HG02759 (cell line): ENCODE measurements at regions not wholly inside any gene's neighbourhood (a gene's known extent, or its start where the extent isn't known, plus 50 kb on each side); places are given as distances from the start of the nearest gene placed in this dataset.

Source experiments
- ATAC-seq: cut with Tn5 transposase; IDR thresholded peaks from one replicate; pipeline ENCODE4 v1.9.1; 2021; ENCODE audit warnings: mild to moderate bottlenecking, moderate library complexity; ENCODE audit not compliant: unreplicated experiment

- ATAC-seq = no peak
These were observed 239.1 kb upstream of the ROPN1 start for GRCh38 chr3:124230998-124231397.

- no peak for ATAC-seq
These were observed 242.9 kb upstream of the ROPN1 start for GRCh38 chr3:124234852-124235252.

DNA sequence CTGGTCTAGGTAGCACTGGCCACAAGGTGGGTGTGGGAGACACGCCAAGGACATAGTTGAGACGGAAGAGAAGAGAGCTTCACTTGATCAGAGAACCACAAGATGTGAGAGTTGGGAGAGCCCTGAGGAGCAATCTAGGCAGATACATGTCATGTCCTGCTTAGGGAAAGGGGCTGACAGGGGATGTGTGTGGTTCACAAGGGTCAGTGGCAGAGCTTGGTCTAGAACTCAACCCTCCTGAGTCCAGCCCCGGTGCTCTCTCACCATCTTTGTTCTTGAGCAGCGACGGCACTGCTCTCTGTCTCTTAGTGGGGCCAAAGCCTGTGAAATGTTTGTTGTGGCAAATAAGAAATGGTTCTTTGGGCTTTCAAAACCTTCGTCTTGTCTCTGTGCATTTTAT is 243.5 kb upstream of the ROPN1 start:
- ATAC-seq = no peak

DNA sequence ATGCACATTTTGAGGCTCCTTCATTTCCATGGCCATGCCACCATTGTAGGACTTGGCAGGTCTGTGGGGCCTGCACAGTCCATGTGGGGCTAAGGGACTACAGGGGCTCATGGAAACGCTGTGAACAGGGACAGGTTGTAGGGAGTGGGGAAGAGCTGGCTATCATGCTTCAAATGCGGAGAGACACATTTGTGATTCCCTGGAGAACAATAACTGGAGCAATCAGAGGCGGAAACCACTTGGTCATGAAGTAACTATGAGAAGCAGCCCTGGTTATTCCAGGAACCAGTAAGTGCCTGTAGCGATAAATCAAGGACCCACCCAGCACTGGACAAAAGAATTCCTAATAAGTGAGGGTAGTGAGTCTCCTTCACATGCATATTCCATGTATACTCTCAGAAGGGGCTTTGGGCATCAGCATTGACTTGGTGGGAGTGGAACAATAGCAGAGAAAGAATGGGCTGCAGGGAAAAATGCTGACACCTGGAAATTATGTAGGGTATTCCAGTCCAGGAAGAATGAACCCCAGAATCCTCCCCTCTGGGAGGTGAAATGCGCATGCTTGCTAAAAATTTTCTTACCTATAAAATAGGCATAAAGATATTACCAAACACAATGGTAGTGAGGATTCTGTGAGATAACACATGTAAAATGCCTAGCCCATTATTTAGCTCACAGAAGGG is 251.4 kb upstream of the ROPN1 start:
- ATAC-seq = no peak

DNA sequence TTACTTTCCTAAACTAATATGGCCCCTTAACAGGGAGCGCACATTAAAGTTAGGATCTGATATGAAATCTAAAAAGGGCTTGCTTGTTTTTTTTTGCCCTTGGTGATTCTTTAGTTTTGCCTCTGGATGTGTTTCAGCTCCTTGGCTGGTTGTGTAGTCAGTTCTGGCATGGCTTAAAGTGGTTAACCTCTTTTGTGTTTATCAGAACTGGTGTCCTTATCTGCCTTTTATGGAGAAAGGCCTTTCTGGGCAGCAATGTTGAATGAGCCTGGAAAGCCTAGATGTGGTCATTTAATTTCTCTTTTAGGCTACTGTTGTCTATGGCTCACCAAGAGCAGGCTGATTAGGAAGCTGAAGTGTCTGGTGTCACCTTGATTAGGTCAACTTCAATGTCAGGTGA is 254.5 kb upstream of the ROPN1 start:
- ATAC-seq = no peak

DNA sequence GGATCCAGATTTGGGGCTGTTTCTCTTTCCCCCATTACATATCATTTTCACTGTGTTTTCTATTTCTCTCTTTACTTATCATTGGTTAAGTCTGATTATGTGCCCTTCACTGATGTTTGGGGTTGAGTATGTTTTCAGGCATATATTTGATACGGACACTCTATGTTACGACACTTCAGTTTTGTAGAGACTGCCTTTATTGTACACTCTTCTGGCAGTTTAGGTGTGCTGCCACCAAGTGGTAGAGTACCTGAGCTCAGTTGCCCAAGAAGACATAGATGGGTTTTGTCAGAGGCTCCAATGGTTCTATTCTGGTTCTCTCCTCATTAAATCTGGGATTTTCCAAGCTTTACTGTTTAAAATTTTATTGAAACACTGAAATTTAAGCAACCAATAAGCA is 255.0 kb upstream of the ROPN1 start:
- ATAC-seq = no peak

DNA sequence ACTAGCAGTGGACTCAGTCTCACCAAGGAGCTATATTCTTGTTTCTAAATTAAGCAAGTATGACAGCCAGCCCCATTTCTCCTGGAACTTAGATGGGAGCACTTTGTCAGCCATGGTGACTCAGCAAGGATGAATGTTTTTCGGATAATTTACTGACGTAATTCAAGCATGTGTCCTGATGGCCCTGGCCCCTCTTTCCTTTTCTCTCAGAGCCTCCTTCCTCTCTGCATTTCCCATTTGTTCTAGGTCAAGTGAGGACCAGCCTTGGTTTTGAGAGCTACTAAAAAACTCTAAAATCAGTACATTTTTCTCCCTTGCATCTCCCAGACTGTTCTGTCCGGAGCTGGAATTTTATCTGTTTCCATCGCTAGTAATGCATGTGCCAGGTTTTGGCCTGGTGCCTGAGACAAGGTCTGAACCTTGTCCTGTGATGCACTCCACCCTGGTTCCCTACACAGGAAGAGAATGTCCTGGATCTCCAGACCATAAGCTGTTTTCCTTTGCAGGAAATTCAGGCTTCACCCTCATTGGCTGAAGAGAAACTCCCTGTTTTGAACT is 256.6 kb upstream of the ROPN1 start:
- ATAC-seq = no peak

GRCh38 chr3:124249038-124249437 is 257.1 kb upstream of the ROPN1 start:
- ATAC-seq = no peak

DNA sequence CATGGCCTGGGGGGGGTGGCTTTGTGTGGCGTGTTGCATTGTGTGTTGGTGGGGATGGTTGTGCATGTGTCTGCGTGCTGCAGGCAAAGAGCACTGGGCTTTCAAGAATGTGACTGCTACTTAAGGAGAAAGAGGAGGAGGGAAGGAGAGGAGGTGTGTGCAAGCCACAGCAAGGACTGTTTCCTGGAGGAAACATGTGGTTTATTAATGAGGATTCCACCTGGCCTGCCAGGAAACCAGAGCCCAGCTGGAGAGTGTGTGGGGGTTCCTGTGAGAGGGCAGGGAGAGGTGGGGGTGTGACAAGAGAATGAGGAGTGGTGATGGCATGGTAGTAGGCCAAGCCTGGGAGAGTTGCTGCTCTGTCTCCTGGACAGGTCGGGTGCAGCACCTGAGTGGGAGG is 258.1 kb upstream of the ROPN1 start:
- ATAC-seq = no peak

GRCh38 chr3:124256156-124256555 is 264.2 kb upstream of the ROPN1 start:
- ATAC-seq = no peak

DNA sequence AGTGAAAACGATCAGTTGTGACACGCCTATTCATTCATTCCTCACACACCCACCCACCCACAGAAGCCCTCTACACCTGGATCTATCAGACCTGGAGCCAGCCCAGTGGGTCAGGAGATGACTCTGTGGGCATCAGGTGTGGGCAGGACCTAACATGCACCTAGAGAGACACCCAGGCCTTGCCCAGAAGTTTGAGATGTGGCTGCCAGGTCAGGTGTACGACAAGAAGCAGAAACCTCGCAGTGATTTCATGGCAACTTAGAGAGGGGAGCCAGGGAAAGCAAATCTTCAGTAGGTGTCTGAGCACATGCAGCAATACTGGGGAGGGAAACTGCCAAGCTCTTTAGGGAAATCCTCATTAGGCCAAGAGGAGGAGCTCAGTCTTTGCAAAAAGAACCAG is 264.7 kb upstream of the ROPN1 start:
- no peak for ATAC-seq

GRCh38 chr3:124257336-124257864 is 265.5 kb upstream of the ROPN1 start:
- no peak for ATAC-seq

DNA sequence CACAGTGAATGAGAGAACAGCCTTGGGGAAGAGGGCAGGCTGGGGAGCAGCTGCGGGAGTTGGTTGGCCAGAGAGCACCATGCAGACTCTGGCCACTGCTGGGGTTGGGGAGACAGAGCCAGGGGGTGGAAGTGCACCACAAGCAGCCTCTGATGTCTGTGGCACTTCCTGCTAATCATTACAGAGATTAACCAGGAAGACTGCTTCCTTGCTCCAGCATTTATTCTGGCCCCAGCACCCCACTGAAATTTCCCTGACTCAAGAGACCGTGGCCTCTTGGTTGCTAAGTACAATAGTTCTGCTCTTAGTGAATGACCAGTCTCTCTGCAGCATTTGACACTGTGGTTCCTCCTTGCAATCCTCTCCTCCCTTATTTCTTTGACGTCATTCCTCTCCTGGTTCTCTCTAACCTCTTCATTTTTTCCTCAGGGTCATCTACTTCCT is 266.2 kb upstream of the ROPN1 start:
- ATAC-seq = no peak

DNA sequence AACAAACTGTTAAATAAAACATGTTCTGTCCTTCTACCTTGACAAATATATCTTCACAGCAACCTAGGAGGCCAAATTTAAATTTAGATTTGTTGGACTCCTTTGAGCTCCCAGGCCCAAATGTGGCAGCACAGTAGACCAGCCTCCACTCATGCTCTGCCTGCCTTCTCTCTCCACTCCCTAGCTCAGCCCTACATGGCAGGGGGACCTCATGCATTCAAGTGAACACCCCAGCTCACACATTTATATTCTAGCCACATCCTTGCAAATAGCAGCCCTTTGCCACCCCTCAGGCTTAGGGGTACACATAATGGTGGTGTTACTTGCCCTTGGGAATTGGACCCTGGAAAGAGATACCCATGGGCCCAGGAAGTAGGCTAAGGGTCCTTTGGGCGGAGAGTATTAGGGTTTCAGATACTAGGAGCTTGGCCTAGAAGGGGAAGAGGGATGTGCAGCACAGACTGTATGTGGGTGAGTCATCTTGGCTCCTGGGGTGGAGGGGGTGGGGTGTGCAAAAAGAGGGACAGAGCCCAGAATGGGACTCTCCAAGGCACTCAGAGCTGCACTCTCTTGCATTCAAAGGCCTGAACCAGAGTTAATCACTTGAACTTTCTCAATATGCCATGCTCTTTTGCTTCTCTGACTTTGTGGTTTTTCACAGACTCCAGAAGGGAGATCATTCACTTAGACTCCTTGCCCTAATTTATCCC is 268.4 kb upstream of the ROPN1 start:
- ATAC-seq = no peak

DNA sequence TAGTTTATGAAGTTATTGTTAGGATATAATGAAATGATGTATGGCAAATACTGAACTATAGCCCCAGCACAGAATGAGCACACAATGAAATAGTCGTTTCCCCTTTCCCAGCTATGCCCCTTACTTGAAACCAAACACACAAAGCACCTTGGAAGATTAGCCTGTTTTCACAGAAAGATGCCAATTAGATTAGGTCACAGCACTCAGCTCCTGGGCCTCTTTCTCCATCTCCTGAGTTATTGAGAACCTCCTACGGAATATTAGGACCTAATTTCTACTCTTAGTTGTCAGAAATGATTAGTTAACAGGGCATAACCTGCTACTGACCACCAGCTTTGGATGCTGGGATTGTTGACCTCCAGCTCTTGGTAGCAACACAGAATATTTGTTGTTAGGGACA is 269.4 kb upstream of the ROPN1 start:
- no peak for ATAC-seq

DNA sequence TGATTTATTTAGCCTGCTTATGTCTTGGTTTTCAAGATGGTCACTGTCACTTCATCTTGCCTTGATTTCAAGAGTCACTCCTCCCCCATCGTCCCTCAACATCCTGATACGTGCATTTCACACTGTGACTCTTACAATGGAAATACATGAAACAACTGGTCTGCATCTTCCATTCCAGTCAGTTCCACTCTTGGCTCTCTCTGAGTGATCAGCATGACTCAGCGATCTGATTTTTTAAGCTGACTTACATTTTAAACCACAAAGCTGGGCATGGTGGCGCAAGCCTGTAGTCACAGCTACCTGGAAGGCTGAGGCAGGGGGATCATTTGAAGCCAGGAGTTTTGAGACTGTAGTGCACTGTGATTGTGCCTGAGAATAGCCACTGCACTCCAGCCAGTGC is 271.2 kb upstream of the ROPN1 start:
- ATAC-seq = no peak

GRCh38 chr3:124264346-124264745 is 272.4 kb upstream of the ROPN1 start:
- no peak for ATAC-seq

DNA sequence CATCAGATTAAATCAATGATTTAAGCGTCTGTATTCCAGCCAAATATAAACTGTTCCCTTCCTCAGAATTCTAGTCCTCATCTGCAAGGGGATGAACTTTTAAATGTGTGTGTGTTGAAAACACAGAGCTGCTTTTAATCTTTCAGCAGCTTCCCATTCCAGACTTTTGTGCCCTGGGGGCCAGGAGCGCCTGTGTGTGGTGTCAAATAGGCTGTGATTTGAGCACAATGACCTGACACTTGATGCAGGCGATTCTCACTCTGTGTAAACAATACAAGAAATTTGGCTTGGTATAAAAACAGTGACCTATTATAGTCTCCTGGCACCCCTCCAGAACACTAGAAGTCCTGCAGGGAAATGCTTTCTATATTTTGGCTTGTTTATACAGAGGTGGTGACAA is 274.6 kb upstream of the ROPN1 start:
- no peak for ATAC-seq

DNA sequence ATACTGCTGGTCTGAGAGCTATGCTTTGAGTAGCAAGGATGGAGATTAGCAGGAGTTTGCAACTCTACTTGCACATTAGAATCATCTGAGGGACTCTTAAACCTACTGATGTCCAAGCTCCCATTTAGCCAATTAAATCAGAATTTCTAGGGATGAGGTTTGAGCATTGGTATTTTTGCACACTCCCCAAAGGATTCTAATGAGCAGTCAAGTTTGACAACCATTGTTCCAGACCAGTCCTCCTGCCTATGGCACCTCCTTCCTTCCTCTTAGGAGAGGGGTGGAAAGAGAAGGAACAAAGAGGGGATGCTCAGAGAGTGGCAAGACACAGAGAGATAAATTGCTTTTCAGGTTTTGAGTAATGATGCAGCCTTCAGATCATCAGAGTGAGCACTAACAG is 275.5 kb upstream of the ROPN1 start:
- no peak for ATAC-seq

DNA sequence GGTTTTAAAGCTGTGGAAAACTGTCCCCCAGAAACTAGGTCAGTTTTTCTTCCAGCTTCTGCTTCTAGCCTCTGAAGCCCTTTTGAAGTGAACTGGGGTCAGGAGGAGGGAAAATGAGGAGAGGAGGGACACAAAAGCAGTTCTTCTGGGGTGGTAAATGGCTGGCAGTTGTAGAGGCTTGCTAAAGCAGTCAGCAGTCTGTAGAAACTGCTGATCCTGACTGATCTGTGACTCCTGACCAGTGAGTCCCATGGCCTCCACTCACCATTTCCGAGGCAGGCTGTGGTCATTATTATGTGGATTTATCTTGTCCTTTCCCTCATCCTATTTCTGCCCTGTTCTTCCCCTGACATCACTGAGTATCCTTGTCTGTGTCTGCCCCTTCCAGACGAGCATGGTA is 276.4 kb upstream of the ROPN1 start:
- ATAC-seq = no peak

- no peak for ATAC-seq
These were observed 277.7 kb upstream of the ROPN1 start for GRCh38 chr3:124269619-124270018.

DNA sequence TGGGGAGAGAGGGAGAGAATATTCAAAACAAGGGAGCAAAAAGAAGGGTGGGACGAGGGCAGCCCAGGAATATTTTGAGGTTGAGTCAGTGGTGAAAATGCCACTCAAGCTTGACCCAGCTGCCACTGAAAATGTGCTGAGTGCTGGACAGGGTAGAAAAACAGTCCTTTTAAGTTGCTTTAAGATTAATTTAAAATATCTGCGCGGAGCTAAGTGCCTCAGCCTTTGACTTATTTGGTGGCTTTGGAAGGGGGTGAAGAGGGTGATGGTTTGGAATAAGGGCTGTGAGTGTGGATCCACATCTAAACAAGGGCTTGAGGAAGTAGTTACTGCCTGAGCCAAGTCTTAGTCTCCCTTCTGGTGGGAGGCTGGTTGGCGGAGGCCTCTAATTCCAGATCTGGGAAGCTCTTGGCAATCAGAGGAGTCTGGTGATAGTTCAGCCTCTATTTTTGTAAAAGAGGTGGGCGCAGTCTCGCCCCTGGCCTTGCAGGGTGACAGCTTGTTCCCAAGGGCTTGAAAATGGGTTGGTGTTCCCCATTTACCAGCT is 280.8 kb upstream of the ROPN1 start:
- ATAC-seq = no peak
